T-helper 17 cell (primary cell): ENCODE measurements at regions not wholly inside any gene's neighbourhood (a gene's known extent, or its start where the extent isn't known, plus 50 kb on each side); places are given as distances from the start of the nearest gene placed in this dataset.

Experiments
- ATAC-seq: fragments of 150-1000 bp; cut with Tn5 transposase; 2 replicates; pipeline ENCODE4 v1.10.0; 2021; ENCODE audit warnings: mild to moderate bottlenecking, moderate library complexity
- DNase-seq, 3 donors: peaks; one replicate each; pipeline versions ENCODE4 v3.0.0 to v3.0.0-alpha.2; 2020 to 2021
- H3K9me3 ChIP-seq: one replicate; pipeline ENCODE4 v1.7.0; 2013; ENCODE audit warnings: low read length, mild to moderate bottlenecking; ENCODE audit not compliant: control insufficient read depth, poor library complexity, severe bottlenecking
- H3K27ac Mint-ChIP-seq: one replicate; pipeline ENCODE4 v1.8.0; 2022; ENCODE audit warnings: mild to moderate bottlenecking, moderate library complexity, mixed read lengths
- H3K27me3 Mint-ChIP-seq: one replicate; pipeline ENCODE4 v1.8.0; 2022; ENCODE audit warnings: mixed read lengths
- H3K36me3 Mint-ChIP-seq: one replicate; pipeline ENCODE4 v1.8.0; 2022; ENCODE audit warnings: low read depth, mixed read lengths
- H3K4me1 Mint-ChIP-seq: one replicate; pipeline ENCODE4 v1.8.0; 2022; ENCODE audit warnings: mild to moderate bottlenecking, mixed read lengths
- H3K4me3 Mint-ChIP-seq: one replicate; pipeline ENCODE4 v1.8.0; 2022; ENCODE audit warnings: mild to moderate bottlenecking, moderate library complexity, mixed read lengths

- Mint-ChIP-seq H3K27ac (no peak overlapping the region), H3K27me3 (no peaks in the 10 kb centered on the region), H3K4me3 (no peak overlapping the region), H3K36me3 (no peaks in the 10 kb centered on the region), H3K4me1 (no peaks in the 10 kb centered on the region)
- DNase-seq: no peak
- H3K9me3 ChIP-seq: no peaks in the 10 kb centered on the region
- no peak for ATAC-seq
Measured at GRCh38 chrX:39396358-39396995, 595.2 kb downstream of the MID1IP1 start.

GRCh38 chrX:39397561-39398199, 596.4 kb downstream of the MID1IP1 start:
- H3K4me1 Mint-ChIP-seq: no peaks in the 10 kb centered on the region

GRCh38 chrX:39398215-39398962, 597.1 kb downstream of the MID1IP1 start:
- no peak for ATAC-seq
- no peaks in the 10 kb centered on the region for H3K9me3 ChIP-seq
- Mint-ChIP-seq H3K4me3 (no peak overlapping the region), H3K27ac (no peak overlapping the region), H3K27me3 (no peaks in the 10 kb centered on the region), H3K36me3 (no peaks in the 10 kb centered on the region), H3K4me1 (no peaks in the 10 kb centered on the region)
- no peak for DNase-seq

More at GRCh38 chrX:39397561-39398199, 596.4 kb downstream of the MID1IP1 start:
- no peak for ATAC-seq
- no peak overlapping the region for H3K4me3 Mint-ChIP-seq
- H3K9me3 ChIP-seq: no peaks in the 10 kb centered on the region
- no peaks in the 10 kb centered on the region for H3K36me3 Mint-ChIP-seq
- no peaks in the 10 kb centered on the region for H3K27me3 Mint-ChIP-seq
- H3K27ac Mint-ChIP-seq: no peak overlapping the region
- no peak for DNase-seq

GRCh38 chrX:39398963-39399261, 597.7 kb downstream of the MID1IP1 start:
- no peaks in the 10 kb centered on the region for H3K4me1 Mint-ChIP-seq

GRCh38 chrX:39399387-39399786, 598.1 kb downstream of the MID1IP1 start:
- H3K9me3 ChIP-seq: no peaks in the 10 kb centered on the region
- Mint-ChIP-seq H3K27ac (no peak overlapping the region), H3K4me3 (no peak overlapping the region), H3K4me1 (no peaks in the 10 kb centered on the region), H3K27me3 (no peaks in the 10 kb centered on the region), H3K36me3 (no peaks in the 10 kb centered on the region)
- DNase-seq: no peak
- no peak for ATAC-seq

More at GRCh38 chrX:39398963-39399261, 597.7 kb downstream of the MID1IP1 start:
- no peak for DNase-seq
- no peak for ATAC-seq
- Mint-ChIP-seq H3K27ac (no peak overlapping the region), H3K4me3 (no peak overlapping the region), H3K36me3 (no peaks in the 10 kb centered on the region), H3K27me3 (no peaks in the 10 kb centered on the region)
- no peaks in the 10 kb centered on the region for H3K9me3 ChIP-seq

- DNase-seq: no peak
- no peaks in the 10 kb centered on the region for H3K36me3 Mint-ChIP-seq
- no peak for ATAC-seq
- no peaks in the 10 kb centered on the region for H3K9me3 ChIP-seq
- H3K27me3 Mint-ChIP-seq: peaks cover 3% of the 10 kb centered on the region
- H3K27ac Mint-ChIP-seq: no peak overlapping the region
- H3K4me1 Mint-ChIP-seq: no peaks in the 10 kb centered on the region
- H3K4me3 Mint-ChIP-seq: no peak overlapping the region
Measured at GRCh38 chrX:39401483-39402110, 600.3 kb downstream of the MID1IP1 start.

- Mint-ChIP-seq H3K36me3 (no peaks in the 10 kb centered on the region), H3K4me3 (no peak overlapping the region), H3K27ac (no peak overlapping the region), H3K27me3 (peaks cover 7% of the 10 kb centered on the region), H3K4me1 (no peaks in the 10 kb centered on the region)
- H3K9me3 ChIP-seq: no peaks in the 10 kb centered on the region
- ATAC-seq (no peak), DNase-seq (no peak)
Measured at GRCh38 chrX:39402158-39402557, 600.9 kb downstream of the MID1IP1 start.

GRCh38 chrX:39406799-39407198, 605.5 kb downstream of the MID1IP1 start:
- no peaks in the 10 kb centered on the region for H3K9me3 ChIP-seq
- Mint-ChIP-seq H3K4me3 (no peak overlapping the region), H3K27me3 (peaks cover 7% of the 10 kb centered on the region), H3K36me3 (no peaks in the 10 kb centered on the region), H3K4me1 (no peaks in the 10 kb centered on the region), H3K27ac (peak overlapping the region; percentile 9)
- DNase-seq: no peak
- no peak for ATAC-seq

GRCh38 chrX:39409246-39409917, 608.1 kb downstream of the MID1IP1 start:
- Mint-ChIP-seq H3K4me1 (no peaks in the 10 kb centered on the region), H3K27ac (no peak overlapping the region), H3K36me3 (no peaks in the 10 kb centered on the region), H3K27me3 (peaks cover 7% of the 10 kb centered on the region), H3K4me3 (no peak overlapping the region)
- no peak for ATAC-seq
- H3K9me3 ChIP-seq: no peaks in the 10 kb centered on the region
- no peak for DNase-seq

GRCh38 chrX:39414290-39414854, 613.1 kb downstream of the MID1IP1 start:
- Mint-ChIP-seq H3K4me1 (peaks cover 3% of the 10 kb centered on the region), H3K4me3 (no peak overlapping the region), H3K27me3 (no peaks in the 10 kb centered on the region), H3K36me3 (peaks cover 3% of the 10 kb centered on the region), H3K27ac (no peak overlapping the region)
- no peak for DNase-seq
- ATAC-seq: no peak
- no peaks in the 10 kb centered on the region for H3K9me3 ChIP-seq

- Mint-ChIP-seq H3K36me3 (peaks cover 3% of the 10 kb centered on the region), H3K4me3 (no peak overlapping the region), H3K27me3 (no peaks in the 10 kb centered on the region), H3K27ac (no peak overlapping the region), H3K4me1 (peaks cover 3% of the 10 kb centered on the region)
- no peaks in the 10 kb centered on the region for H3K9me3 ChIP-seq
- ATAC-seq (no peak), DNase-seq (no peak)
Measured at GRCh38 chrX:39416547-39417260, 615.4 kb downstream of the MID1IP1 start.

GRCh38 chrX:39418254-39418704, 617.0 kb downstream of the MID1IP1 start:
- H3K9me3 ChIP-seq: no peaks in the 10 kb centered on the region
- H3K36me3 Mint-ChIP-seq: peaks cover 3% of the 10 kb centered on the region
- no peaks in the 10 kb centered on the region for H3K27me3 Mint-ChIP-seq
- DNase-seq (no peak), ATAC-seq (no peak)
- peak overlapping the region; percentile 6 for H3K27ac Mint-ChIP-seq
- H3K4me1 Mint-ChIP-seq: peaks cover 3% of the 10 kb centered on the region
- H3K4me3 Mint-ChIP-seq: no peak overlapping the region
